Activated T-cell treated with anti-CD3 and anti-CD28 coated beads, Interleukin-2, amount 50 U/mL, for 48 hours (primary cell): ENCODE measurements at regions not wholly inside any gene's neighbourhood (a gene's known extent, or its start where the extent isn't known, plus 50 kb on each side); places are given as distances from the start of the nearest gene placed in this dataset.
"Not testable (repeated sequence)": the region's sequence is repeated elsewhere in the genome, so short reads cannot be mapped to it uniquely, and the experiment has no call there.

Experiments used
- DNase-seq, 2 experiments: peaks; one replicate each; pipeline ENCODE4 v3.0.0-alpha.2; 2020

DNA sequence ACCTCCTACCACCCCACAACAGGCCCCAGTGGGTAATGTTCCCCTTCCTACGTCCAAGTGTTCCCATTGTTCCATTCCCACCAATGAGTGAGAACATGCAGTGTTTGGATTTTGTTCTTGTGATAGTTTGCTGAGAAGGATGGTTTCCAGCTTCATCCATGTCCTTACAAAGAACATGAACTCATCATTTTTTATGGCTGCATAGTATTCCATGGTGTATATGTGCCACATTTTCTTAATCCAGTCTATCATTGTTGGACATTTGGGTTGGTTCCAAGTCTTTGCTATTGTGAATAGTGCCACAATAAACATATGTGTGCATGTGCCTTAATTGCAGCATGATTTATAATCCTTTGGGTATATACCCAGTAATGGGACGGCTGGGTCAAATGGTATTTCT is 81.6 kb downstream of the P2RY10 start:
- DNase-seq = not testable (repeated sequence)

DNA sequence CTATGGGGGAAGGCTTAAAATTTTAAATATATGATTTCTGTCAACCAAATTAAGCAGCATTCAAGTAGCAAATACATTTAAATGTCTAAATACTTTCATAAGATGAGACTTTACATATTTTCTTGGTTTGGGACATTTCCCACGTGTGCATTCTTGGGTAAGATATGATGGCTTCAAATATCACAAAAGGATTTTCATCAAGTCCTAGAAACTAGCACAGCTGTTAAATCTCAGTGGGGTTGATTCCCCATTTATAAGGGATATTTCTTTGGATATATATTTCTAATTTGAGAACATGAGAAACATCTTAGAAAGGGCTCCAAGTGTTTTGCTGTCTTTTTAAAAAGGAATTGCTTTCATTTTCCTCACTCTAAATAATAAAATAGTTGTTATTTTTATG is 90.2 kb downstream of the P2RY10 start:
- DNase-seq = no peak

DNA sequence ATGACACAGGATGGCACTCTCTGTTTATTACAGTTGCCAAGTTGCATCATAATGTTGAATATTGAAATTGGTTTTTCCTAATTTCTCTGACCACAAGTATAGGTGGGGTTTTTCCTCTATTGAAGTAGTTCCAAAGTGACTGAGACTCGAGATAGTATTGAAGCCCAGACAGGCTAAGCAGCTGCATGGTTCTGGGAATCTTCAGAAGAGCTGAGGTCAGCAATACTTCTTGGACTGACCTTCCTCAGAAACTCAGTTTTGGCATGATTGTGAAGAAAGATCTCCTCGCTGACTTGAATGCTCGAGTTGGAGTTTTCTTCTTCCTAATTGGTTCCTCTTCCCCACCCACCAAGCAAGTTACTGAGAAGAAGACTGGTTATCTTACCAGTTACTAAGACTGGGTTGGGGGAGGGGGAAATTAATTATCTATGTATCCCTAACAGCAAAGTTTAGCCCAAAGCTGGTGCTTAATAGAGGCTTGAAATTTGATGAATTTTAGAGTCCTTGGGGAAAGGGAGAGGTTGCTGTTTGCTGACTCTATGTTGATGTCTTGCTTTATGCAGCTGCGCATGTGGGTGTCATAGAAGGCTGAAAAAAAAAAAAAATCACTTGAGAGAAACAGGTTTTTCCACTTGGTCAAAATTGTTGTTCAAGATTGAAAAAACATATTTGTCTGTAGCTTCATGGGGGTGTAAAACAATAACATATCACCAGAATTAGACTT is 91.1 kb downstream of the P2RY10 start:
- DNase-seq = no peak

DNA sequence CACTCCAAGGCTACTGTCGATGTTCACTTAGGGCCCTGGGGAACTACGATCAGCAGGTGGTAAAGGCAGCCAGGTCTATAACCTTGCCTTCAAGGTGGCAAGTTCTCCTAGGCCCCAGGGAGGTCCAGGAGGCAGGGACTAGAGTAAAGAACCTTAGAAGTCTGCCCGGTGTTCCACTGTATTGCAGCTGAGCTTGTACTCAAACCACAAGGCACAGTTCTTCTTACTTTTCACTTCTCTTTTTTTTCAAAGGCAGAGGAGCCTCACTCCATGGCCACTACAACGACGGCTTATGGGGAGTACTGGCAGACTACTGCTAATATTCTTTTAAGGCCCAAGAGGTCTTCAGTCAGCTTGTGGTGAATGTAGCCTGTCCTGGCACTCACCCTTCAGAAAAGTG is 78.8 kb upstream of the GPR174 start:
- DNase-seq = no peak

DNA sequence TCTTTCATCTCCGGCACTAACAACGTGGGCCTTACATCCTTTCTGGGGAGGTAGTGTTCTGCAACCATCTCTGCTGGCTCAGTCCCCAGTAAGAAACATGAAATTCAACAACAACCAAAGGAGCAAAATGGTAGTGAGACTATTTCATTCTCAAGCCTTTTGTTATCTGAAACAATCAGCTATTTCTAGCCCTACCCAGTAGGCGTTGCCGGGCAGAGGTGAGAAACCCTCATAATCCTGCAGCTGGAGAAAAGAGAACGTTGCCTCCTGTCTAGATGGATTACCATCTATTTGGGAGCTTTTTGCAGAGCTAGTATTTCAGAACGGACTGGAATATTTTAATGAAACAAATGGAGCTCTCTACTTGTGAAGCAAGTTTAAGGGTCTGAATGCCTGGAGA is 66.4 kb upstream of the GPR174 start:
- DNase-seq = no peak

DNA sequence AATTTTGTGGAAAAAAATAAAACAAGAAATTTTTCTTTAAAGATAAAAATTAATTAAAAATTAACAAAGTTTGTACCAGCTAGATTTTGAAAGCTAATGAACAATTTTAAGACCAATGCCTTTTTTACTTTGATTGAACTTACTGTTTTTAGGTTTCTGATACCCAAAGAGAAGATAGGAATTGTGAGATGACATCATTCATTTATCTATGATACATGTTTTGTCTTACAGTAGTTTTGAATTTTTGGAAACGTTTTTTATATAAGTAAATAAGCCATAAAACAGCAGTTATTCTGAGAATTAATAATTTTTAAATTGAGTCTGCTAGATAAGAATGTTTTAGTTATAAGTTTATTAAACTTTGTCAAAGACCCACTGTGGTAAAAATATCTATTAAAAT is 65.0 kb upstream of the GPR174 start:
- DNase-seq = no peak

DNA sequence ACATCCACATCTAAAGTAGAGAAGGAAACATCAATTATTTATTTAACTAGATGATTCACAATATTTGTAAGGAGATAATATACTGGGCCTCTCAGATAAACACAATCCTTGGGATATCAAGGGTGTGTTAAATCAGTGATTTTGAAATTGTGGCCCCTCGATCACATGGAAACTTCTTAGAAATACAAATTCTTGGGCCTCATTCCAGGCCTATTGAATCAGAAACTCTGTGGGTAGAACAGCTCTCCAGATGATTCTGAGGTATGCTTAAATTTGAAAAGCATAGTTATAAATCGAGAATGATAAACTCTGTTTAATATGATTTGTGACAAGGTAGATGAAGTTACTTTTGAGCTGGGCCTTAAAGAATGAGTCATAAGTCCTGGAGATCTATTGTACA is 64.3 kb upstream of the GPR174 start:
- DNase-seq = no peak

DNA sequence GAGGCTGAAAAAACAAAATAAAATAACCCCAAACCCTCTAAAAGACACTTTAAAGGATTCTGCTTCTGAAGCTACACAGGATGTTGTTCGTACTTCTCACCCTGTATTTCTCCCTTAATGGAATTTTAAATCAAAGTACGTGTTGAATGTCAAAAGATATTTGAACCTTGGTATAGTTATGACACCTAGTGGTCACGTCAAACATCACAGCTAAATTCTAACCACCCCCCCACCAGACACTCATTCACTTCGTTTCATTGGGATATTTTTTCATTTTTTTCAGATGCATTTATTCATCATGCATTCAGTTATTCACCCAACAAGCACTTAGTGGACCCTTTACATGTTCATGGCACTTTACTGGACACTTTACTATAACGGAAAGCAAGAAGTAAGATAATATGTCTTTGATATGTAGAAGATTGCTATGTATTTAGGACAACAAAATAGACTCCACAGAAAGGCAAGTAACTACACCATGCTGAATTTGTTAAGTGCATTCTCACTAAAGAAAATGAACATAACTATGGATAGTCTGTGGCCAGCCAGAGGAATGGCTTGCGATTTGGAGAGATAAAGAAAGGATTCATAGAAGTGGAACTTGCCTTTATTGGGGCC is 62.5 kb upstream of the GPR174 start:
- peak in 1 of 2 experiments; percentile 26 for DNase-seq

DNA sequence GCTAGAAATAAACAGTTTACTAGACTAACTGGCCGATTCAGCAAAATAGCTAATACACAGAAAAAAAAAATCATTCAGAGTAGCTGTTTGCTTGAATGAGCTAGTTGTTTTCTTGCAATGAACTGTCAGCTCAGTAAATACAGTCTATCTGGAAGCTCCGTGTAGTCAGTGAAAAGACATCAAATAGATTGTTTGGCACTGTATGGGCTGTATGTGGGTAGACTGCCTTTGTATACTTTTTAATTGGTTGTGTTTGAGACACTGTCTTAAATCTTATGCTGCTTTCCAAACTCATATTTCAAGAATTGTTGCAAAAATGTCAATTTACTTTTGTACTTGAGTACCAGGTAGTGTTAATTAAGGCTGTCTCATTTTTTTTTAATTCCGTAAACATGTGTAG is 61.6 kb upstream of the GPR174 start:
- no peak for DNase-seq

DNA sequence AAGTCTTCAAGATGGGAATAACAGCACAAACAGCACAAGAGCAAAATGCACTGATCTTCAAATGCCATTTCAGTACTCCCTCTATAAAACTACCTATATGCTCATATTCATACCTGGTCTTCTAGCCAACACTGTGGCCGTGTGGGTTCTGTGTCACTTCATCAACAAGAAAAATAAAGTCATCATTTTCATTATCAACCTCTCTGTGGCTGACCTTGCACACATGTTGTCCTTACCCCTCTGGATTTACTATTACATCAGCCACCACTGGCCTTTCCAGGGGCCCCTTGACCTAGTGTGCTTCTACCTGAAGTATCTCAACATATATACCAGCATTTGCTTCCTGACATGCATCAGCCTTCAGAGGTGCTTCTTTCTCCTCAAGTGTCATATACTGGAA is 59.6 kb upstream of the GPR174 start:
- DNase-seq = no peak

DNA sequence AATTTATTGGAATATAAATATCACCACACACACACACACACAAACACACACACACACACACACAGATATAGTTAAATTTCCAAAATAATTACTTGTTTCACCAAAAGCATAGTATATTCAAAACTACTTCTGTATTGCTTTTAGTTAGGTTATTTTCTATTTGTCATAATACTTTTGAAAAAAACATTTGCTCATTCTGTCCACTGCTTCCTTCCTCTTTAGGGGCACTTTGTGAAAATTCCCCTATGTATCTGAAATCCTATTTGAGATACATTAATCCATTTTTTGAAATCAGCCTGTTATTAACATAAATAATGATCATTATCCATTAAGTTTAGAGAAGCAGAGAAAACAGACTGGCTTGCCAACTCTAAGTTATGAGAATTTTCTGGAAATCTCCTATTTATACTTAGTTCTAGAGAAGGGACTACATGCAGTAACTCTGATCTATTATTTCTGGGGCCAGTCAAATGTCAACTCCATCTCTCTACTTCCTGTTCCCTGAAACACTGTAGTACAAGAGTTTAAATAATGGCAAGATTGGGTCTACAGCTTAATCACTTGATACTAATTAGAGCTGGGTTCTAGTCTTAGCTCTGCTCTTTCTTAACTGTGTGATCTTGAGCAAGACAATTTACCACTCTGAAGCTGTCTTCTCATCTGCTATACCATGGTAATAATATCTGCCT is 54.4 kb upstream of the GPR174 start:
- no peak for DNase-seq

DNA sequence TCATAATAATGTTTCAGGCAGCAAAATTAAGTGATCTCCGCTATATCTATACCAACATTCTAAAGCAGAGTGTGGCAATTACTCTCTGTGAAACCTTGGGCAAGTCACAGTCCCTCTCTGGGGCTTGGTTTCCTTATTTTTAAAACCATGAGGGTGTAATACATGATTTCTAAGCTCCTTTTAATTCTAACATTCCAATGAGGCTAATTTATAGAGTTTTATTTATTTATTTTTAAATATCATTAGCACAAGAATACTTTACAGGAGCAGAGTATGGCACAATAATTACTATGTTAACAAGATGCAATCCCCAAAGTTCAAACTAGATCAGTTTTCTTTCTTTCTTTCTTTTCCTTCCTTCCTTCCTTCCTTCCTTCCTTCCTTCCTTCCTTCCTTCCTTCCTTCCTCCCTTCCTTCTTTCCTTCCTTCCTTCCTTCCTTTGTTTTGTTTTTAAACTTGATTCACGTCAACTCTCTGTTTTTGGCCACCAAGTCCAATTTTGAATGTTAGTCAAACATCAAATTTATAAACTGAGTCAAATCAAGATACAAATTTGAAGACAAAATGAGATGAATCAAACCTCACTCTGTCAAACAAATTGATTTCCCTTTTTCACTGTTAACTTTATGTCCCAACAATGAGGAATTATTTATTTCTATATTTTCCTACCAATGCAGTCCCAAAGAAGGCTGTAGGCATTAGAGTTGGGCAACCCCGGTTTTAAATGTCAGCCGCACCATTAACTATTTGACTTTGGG is 50.2 kb upstream of the GPR174 start:
- no peak for DNase-seq
